ENCODE measurements at regions not wholly inside any gene's neighbourhood (a gene's known extent, or its start where the extent isn't known, plus 50 kb on each side); places are given as distances from the start of the nearest gene placed in this dataset.

DNA sequence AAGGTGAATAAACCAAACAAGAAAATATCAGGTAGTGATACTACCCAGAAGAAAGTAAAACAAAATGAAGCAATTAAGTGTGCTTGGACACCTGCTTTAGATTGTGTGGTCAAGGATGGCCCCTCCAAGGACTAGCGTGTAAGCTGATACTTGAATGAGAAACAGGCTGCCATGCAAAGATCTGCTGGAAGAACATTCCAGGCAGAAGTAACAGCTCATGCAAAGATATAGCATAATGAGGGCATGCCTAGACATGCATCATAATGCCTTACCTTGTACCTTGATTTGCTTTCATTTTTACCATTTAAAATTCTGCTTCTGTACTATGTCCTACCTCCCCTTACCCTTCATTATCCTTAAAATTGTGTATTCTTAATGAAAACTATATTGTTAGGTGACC lies 74.8 kb upstream of the HDAC9 start:
- no peak for TF ChIP-seq NR3C1 (IDR thresholded peaks at IDR 0.05)
- TF ChIP-seq PHF8 (IDR thresholded peaks at IDR 0.05; ENCODE audit: borderline replicate concordance, low read depth): no peak
- TF ChIP-seq CHD2 (IDR thresholded peaks at IDR 0.05; ENCODE audit: low read length, partially characterized antibody): no peak
- no peak for TF ChIP-seq MAZ (IDR thresholded peaks at IDR 0.05; ENCODE audit: borderline replicate concordance, low read depth, low read length)
- TF ChIP-seq, protein P1, sequence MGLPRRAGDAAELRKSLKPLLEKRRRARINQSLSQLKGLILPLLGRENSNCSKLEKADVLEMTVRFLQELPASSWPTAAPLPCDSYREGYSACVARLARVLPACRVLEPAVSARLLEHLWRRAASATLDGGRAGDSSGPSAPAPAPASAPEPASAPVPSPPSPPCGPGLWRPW (IDR thresholded peaks at IDR 0.05): no peak
- TF ChIP-seq KDM5A (IDR thresholded peaks at IDR 0.05): no peak
- TF ChIP-seq RAD21 (conservative IDR thresholded peaks at IDR 0.05 in 1 of 2, IDR thresholded peaks at IDR 0.05 in 1 of 2): no peak
- no peak for TF ChIP-seq EHMT2 (IDR thresholded peaks at IDR 0.05; ENCODE audit: low read depth)
- TF ChIP-seq JUNB (IDR thresholded peaks at IDR 0.05): no peak
- no peak for TF ChIP-seq SREBF2 (IDR thresholded peaks at IDR 0.05)
- TF ChIP-seq ZC3H11A (IDR thresholded peaks at IDR 0.05): no peak
- no peak for TF ChIP-seq CBX8 (IDR thresholded peaks at IDR 0.05)
- TF ChIP-seq PBX3 (IDR thresholded peaks at IDR 0.05): no peak
- TF ChIP-seq CHD4 (IDR thresholded peaks at IDR 0.05; ENCODE audit: borderline replicate concordance): no peak
- TF ChIP-seq E2F6 (IDR thresholded peaks at IDR 0.05; ENCODE audit: borderline replicate concordance, low read depth): no peak
- TF ChIP-seq, protein P2, sequence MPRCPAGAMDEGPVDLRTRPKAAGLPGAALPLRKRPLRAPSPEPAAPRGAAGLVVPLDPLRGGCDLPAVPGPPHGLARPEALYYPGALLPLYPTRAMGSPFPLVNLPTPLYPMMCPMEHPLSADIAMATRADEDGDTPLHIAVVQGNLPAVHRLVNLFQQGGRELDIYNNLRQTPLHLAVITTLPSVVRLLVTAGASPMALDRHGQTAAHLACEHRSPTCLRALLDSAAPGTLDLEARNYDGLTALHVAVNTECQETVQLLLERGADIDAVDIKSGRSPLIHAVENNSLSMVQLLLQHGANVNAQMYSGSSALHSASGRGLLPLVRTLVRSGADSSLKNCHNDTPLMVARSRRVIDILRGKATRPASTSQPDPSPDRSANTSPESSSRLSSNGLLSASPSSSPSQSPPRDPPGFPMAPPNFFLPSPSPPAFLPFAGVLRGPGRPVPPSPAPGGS (IDR thresholded peaks at IDR 0.05): no peak
- TF ChIP-seq HOXA7 (CRISPR knock-in tag; IDR thresholded peaks at IDR 0.05): no peak
- TF ChIP-seq CBX2 (IDR thresholded peaks at IDR 0.05; ENCODE audit: borderline replicate concordance, low read depth): no peak
- no peak for TF ChIP-seq POLR2AphosphoS2 (conservative IDR thresholded peaks at IDR 0.05; ENCODE audit: low read length)
- TF ChIP-seq HOXB13 (CRISPR knock-in tag; IDR thresholded peaks at IDR 0.05; ENCODE audit: low read depth): no peak
- ATAC-seq (no peak), FAIRE-seq (no peak), DNase-seq (ENCODE audit: low read depth in 1 of 2, low spot score in 1 of 2) (no peak)
- no peak overlapping the region for H3K4me2 ChIP-seq
- H3K9me3 ChIP-seq: no peaks in the 10 kb centered on the region
- CTCF ChIA-PET: no interaction called here
- POLR2A ChIA-PET: no interaction called here
- 85% methylated on average over 1 of the region's 1 CpG for WGBS (ENCODE audit: missing lambda C conversion rate)
- no peak overlapping the region for H3K4me3 ChIP-seq
- H3K4me1 ChIP-seq: no peaks in the 10 kb centered on the region
- H3K27ac ChIP-seq: no peak overlapping the region

- Histone ChIP-seq H3K4me3 (no peak overlapping the region), H3K4me1 (no peaks in the 10 kb centered on the region), H3K4me2 (no peak overlapping the region), H3K9me3 (no peaks in the 10 kb centered on the region), H3K27ac (no peak overlapping the region)
- CTCF ChIA-PET: no interaction called here
- TF ChIP-seq ZNF302 (CRISPR knock-in tag; IDR thresholded peaks at IDR 0.05) (no peak), EHMT2 (IDR thresholded peaks at IDR 0.05; ENCODE audit: low read depth) (no peak)
- POLR2A ChIA-PET: no interaction called here
- ATAC-seq: no peak
- WGBS (ENCODE audit: missing lambda C conversion rate): 36% methylated on average over 4 of the region's 4 CpGs
- no peak for DNase-seq (ENCODE audit: low read depth in 1 of 2, low spot score in 1 of 2)
- no peak for FAIRE-seq
Measured at GRCh38 chr7:18421297-18422002, 74.1 kb upstream of the HDAC9 start.

GRCh38 chr7:18425227-18425626 lies 70.3 kb upstream of the HDAC9 start:
- Histone ChIP-seq H3K4me1 (peaks cover 6% of the 10 kb centered on the region; the same call in 1 of the 3 replicates), H3K9me3 (no peaks in the 10 kb centered on the region), H3K4me3 (no peak overlapping the region), H3K27ac (no peak overlapping the region), H3K4me2 (no peak overlapping the region)
- POLR2A ChIA-PET: no interaction called here
- FAIRE-seq: no peak
- 91% methylated on average over 4 of the region's 4 CpGs for WGBS (ENCODE audit: missing lambda C conversion rate)
- CTCF ChIA-PET: no interaction called here
- no peak for ATAC-seq
- DNase-seq (ENCODE audit: low read depth in 1 of 2, low spot score in 1 of 2): no peak
- TF ChIP-seq RCOR1 (IDR thresholded peaks at IDR 0.05; ENCODE audit: low read depth, low read length): no peak
- TF ChIP-seq CHD4 (IDR thresholded peaks at IDR 0.05; ENCODE audit: borderline replicate concordance): no peak
